HEK293 (cell line): ENCODE measurements at regions not wholly inside any gene's neighbourhood (a gene's known extent, or its start where the extent isn't known, plus 50 kb on each side); places are given as distances from the start of the nearest gene placed in this dataset.
"Not testable (repeated sequence)": the region's sequence is repeated elsewhere in the genome, so short reads cannot be mapped to it uniquely, and the experiment has no call there.

Experiments
- CTCF ChIA-PET: fragments of 350-600 bp; formaldehyde crosslinking; extraction: SDS; loops from one replicate; lab custom pipeline; 2021; ENCODE audit warnings: antibody characterized with exemption; lab: Yijun Ruan, JAX
- POLR2A ChIA-PET: fragments of 300-600 bp; formaldehyde crosslinking; extraction: SDS; loops from one replicate; lab custom pipeline; 2020; ENCODE audit warnings: antibody characterized with exemption, inconsistent platforms; lab: Yijun Ruan, JAX
- H3K27ac ChIP-seq: fragments of 200-500 bp; sonication (Bioruptor generic); 2 replicates; pipeline ENCODE4 v1.5.1; 2014; ENCODE audit warnings: low read depth, low read length, control low read depth, inconsistent platforms; ENCODE audit errors: extremely low read depth
- H3K36me3 ChIP-seq, 2 experiments: fragments of 200-500 bp in 1 of 2; sonication (Bioruptor generic) in 1 of 2; 1 replicate in 1 of 2; 2 replicates in 1 of 2; pipeline ENCODE4 v1.5.1; 2014 to 2017; ENCODE audit warnings: inconsistent platforms in 2 of 2, low read length in 2 of 2; ENCODE audit not compliant: control insufficient read depth in 2 of 2, insufficient read depth in 1 of 2
- H3K4me1 ChIP-seq: fragments of 200-500 bp; sonication (Bioruptor generic); 2 replicates; pipeline ENCODE4 v1.5.1; 2014; ENCODE audit warnings: mild to moderate bottlenecking, low read length, inconsistent platforms; ENCODE audit not compliant: control insufficient read depth, insufficient read depth
- H3K4me3 ChIP-seq: 2 replicates; pipeline ENCODE4 v1.5.1; 2011; ENCODE audit warnings: low read depth, mild to moderate bottlenecking, control low read depth, low read length, moderate library complexity
- H3K9me3 ChIP-seq: fragments of 200-500 bp; sonication (Bioruptor generic); 2 replicates; pipeline ENCODE4 v1.5.1; 2014; ENCODE audit warnings: low read depth, low read length, inconsistent platforms; ENCODE audit not compliant: control insufficient read depth, insufficient read depth
- ZBTB8A ChIP-seq: fragments of 450-650 bp; formaldehyde crosslinking; IDR thresholded peaks from 2 replicates; pipeline ENCODE4 v1.5.1; 2016; ENCODE audit warnings: missing biosample characterization, missing genetic modification characterization
- ZNF146 ChIP-seq: fragments of 450-650 bp; formaldehyde crosslinking; IDR thresholded peaks from 2 replicates; pipeline ENCODE4 v1.5.1; 2016; ENCODE audit warnings: missing biosample characterization, missing genetic modification characterization
- ZNF214 ChIP-seq: fragments of 450-650 bp; formaldehyde crosslinking; IDR thresholded peaks from 2 replicates; pipeline ENCODE4 v1.5.1; 2017; ENCODE audit warnings: missing biosample characterization, mild to moderate bottlenecking, missing genetic modification characterization, borderline replicate concordance
- ZNF266 ChIP-seq: fragments of 450-650 bp; formaldehyde crosslinking; IDR thresholded peaks from 2 replicates; pipeline ENCODE4 v1.5.1; 2016; ENCODE audit warnings: missing biosample characterization, missing genetic modification characterization, low read depth
- ZNF792 ChIP-seq: fragments of 450-650 bp; formaldehyde crosslinking; IDR thresholded peaks from 2 replicates; pipeline ENCODE4 v1.5.1; 2016; ENCODE audit warnings: missing biosample characterization, missing genetic modification characterization
- TF ChIP-seq, protein P1 (sequence below): fragments of 450-650 bp; formaldehyde crosslinking; IDR thresholded peaks from 2 replicates; pipeline ENCODE4 v1.5.0; 2017; ENCODE audit warnings: missing biosample characterization, missing genetic modification characterization, borderline replicate concordance
- TF ChIP-seq, protein P2 (sequence below): fragments of 450-650 bp; formaldehyde crosslinking; IDR thresholded peaks from 2 replicates; pipeline ENCODE4 v1.5.1; 2016; ENCODE audit warnings: missing biosample characterization, missing genetic modification characterization, borderline replicate concordance
- TF ChIP-seq, protein P3 (sequence below): fragments of 450-650 bp; formaldehyde crosslinking; IDR thresholded peaks from 2 replicates; pipeline ENCODE4 v1.5.1; 2016; ENCODE audit warnings: missing biosample characterization, missing genetic modification characterization
- TF ChIP-seq, protein P4 (sequence below): fragments of 450-650 bp; formaldehyde crosslinking; IDR thresholded peaks from 2 replicates; pipeline ENCODE4 v1.5.1; 2016; ENCODE audit warnings: missing biosample characterization, missing genetic modification characterization
- TF ChIP-seq, protein P5 (sequence below): fragments of 450-650 bp; formaldehyde crosslinking; IDR thresholded peaks from 2 replicates; pipeline ENCODE4 v1.5.1; 2017; ENCODE audit warnings: missing biosample characterization, missing genetic modification characterization

DNA sequence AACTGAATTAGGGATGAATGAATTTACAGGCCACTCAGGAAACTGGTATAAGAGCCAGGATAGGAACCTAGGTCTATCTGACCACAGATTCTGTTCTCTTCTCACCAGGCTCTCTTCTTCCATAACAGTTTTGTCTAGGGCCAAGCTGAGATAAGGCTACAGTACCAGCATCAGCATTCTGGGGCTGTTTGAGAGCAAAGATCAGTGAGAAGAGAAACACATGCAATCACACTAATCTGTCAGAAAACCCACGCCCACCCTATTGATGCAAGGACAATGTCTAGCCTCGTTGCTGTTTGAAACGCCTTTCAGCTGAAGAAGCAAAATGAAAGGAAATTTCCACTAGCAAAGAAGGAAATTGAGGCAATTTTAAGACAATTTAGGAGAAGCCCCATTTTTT lies 137.7 kb downstream of the LCA5 start (continued):
- TF ChIP-seq, protein P1, sequence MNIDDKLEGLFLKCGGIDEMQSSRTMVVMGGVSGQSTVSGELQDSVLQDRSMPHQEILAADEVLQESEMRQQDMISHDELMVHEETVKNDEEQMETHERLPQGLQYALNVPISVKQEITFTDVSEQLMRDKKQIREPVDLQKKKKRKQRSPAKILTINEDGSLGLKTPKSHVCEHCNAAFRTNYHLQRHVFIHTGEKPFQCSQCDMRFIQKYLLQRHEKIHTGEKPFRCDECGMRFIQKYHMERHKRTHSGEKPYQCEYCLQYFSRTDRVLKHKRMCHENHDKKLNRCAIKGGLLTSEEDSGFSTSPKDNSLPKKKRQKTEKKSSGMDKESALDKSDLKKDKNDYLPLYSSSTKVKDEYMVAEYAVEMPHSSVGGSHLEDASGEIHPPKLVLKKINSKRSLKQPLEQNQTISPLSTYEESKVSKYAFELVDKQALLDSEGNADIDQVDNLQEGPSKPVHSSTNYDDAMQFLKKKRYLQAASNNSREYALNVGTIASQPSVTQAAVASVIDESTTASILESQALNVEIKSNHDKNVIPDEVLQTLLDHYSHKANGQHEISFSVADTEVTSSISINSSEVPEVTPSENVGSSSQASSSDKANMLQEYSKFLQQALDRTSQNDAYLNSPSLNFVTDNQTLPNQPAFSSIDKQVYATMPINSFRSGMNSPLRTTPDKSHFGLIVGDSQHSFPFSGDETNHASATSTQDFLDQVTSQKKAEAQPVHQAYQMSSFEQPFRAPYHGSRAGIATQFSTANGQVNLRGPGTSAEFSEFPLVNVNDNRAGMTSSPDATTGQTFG (tag by site-specific recombination), result no peak
- TF ChIP-seq ZBTB8A (tag by site-specific recombination) (no peak), ZNF792 (tag by site-specific recombination) (no peak), ZNF214 (tag by site-specific recombination) (no peak), ZNF266 (no peak)
- TF ChIP-seq, protein P2, sequence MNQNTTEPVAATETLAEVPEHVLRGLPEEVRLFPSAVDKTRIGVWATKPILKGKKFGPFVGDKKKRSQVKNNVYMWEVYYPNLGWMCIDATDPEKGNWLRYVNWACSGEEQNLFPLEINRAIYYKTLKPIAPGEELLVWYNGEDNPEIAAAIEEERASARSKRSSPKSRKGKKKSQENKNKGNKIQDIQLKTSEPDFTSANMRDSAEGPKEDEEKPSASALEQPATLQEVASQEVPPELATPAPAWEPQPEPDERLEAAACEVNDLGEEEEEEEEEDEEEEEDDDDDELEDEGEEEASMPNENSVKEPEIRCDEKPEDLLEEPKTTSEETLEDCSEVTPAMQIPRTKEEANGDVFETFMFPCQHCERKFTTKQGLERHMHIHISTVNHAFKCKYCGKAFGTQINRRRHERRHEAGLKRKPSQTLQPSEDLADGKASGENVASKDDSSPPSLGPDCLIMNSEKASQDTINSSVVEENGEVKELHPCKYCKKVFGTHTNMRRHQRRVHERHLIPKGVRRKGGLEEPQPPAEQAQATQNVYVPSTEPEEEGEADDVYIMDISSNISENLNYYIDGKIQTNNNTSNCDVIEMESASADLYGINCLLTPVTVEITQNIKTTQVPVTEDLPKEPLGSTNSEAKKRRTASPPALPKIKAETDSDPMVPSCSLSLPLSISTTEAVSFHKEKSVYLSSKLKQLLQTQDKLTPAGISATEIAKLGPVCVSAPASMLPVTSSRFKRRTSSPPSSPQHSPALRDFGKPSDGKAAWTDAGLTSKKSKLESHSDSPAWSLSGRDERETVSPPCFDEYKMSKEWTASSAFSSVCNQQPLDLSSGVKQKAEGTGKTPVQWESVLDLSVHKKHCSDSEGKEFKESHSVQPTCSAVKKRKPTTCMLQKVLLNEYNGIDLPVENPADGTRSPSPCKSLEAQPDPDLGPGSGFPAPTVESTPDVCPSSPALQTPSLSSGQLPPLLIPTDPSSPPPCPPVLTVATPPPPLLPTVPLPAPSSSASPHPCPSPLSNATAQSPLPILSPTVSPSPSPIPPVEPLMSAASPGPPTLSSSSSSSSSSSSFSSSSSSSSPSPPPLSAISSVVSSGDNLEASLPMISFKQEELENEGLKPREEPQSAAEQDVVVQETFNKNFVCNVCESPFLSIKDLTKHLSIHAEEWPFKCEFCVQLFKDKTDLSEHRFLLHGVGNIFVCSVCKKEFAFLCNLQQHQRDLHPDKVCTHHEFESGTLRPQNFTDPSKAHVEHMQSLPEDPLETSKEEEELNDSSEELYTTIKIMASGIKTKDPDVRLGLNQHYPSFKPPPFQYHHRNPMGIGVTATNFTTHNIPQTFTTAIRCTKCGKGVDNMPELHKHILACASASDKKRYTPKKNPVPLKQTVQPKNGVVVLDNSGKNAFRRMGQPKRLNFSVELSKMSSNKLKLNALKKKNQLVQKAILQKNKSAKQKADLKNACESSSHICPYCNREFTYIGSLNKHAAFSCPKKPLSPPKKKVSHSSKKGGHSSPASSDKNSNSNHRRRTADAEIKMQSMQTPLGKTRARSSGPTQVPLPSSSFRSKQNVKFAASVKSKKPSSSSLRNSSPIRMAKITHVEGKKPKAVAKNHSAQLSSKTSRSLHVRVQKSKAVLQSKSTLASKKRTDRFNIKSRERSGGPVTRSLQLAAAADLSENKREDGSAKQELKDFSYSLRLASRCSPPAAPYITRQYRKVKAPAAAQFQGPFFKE (tag by site-specific recombination), result no peak

DNA sequence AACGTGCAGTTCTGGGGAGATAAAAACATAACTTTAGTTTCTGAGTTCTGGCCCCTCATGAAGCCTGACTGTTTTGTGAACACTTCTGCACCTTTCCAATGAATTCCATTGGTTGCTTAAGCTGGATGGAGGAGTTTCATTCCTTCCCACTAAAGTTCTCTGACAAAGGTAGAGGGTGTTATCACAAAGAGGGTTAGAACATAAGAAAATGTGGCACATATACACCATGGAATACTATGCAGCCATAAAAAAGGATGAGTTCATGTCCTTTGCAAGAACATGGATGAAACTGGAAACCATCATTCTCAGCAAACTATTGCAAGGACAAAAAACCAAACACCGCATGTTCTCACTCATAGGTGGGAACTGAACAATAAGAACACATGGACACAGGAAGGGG lies 138.6 kb downstream of the LCA5 start:
- POLR2A ChIA-PET, CTCF ChIA-PET: not testable (repeated sequence)
- TF ChIP-seq, protein P3, sequence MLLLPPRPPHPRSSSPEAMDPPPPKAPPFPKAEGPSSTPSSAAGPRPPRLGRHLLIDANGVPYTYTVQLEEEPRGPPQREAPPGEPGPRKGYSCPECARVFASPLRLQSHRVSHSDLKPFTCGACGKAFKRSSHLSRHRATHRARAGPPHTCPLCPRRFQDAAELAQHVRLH (tag by site-specific recombination), result peak; percentile 52
- TF ChIP-seq, protein P4, sequence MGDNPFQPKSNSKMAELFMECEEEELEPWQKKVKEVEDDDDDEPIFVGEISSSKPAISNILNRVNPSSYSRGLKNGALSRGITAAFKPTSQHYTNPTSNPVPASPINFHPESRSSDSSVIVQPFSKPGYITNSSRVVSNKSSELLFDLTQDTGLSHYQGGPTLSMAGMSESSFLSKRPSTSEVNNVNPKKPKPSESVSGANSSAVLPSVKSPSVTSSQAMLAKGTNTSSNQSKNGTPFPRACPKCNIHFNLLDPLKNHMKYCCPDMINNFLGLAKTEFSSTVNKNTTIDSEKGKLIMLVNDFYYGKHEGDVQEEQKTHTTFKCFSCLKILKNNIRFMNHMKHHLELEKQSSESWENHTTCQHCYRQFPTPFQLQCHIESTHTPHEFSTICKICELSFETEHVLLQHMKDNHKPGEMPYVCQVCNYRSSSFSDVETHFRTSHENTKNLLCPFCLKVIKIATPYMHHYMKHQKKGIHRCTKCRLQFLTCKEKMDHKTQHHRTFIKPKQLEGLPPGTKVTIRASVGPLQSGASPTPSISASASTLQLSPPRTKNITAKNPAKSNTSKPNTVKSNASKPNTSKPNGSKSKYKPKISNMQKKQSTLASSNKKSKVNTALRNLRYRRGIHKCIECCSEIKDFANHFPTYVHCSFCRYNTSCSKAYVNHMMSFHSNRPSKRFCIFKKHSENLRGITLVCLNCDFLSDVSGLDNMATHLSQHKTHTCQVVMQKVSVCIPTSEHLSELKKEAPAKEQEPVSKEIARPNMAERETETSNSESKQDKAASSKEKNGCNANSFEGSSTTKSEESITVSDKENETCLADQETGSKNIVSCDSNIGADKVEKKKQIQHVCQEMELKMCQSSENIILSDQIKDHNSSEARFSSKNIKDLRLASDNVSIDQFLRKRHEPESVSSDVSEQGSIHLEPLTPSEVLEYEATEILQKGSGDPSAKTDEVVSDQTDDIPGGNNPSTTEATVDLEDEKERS (tag by site-specific recombination), result 0 out of 2 replicates have a peak, but pooled peaks have one; percentile 65
- peak; percentile 99 for TF ChIP-seq ZNF146 (tag by site-specific recombination)

DNA sequence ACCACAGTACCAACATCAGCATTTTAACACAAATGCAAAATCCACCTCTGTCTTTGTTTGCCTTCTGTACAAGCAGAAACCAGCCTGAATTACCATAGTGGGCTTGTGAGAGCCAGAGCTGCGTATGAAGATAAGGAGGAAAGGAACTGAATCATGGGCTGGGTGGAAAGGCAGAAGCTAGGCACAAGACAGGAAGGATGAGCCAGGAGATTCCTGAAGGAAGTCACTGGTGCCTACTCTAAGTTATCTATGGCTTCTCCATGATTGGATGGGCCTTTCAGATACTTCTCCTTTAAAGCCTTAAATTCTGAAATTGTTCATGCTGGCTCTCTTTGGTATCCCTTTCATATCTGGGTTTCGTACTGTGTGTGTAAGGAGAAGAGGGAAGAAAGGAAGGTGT lies 140.6 kb downstream of the LCA5 start:
- TF ChIP-seq, protein P5, sequence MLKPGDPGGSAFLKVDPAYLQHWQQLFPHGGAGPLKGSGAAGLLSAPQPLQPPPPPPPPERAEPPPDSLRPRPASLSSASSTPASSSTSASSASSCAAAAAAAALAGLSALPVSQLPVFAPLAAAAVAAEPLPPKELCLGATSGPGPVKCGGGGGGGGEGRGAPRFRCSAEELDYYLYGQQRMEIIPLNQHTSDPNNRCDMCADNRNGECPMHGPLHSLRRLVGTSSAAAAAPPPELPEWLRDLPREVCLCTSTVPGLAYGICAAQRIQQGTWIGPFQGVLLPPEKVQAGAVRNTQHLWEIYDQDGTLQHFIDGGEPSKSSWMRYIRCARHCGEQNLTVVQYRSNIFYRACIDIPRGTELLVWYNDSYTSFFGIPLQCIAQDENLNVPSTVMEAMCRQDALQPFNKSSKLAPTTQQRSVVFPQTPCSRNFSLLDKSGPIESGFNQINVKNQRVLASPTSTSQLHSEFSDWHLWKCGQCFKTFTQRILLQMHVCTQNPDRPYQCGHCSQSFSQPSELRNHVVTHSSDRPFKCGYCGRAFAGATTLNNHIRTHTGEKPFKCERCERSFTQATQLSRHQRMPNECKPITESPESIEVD (tag by site-specific recombination), result no peak
- H3K4me3 ChIP-seq, result no peak overlapping the region
- CTCF ChIA-PET, result interaction anchor here (0.6 kb wide), 1 partner anchor 1781 kb away, joined by 4 read pairs; no protein-coding TSS in a partner anchor
- H3K27ac ChIP-seq, result no peak overlapping the region
- no peaks in the 10 kb centered on the region for H3K36me3 ChIP-seq
- POLR2A ChIA-PET, result no interaction called here
- no peaks in the 10 kb centered on the region for H3K4me1 ChIP-seq
- no peaks in the 10 kb centered on the region for H3K9me3 ChIP-seq

More for the DNA sequence above, 138.6 kb downstream of the LCA5 start:
- H3K4me3 ChIP-seq, H3K36me3 ChIP-seq, H3K9me3 ChIP-seq, H3K27ac ChIP-seq, H3K4me1 ChIP-seq: not testable (repeated sequence)
